Spleen (tissue), 11 donors: ENCODE measurements at regions not wholly inside any gene's neighbourhood (a gene's known extent, or its start where the extent isn't known, plus 50 kb on each side); places are given as distances from the start of the nearest gene placed in this dataset.

Experiments used
- DNase-seq: peaks from one replicate; pipeline ENCODE4 v3.0.0-alpha.2; 2020
- H3K27ac ChIP-seq, 8 donors: fragments of 200-600 bp; sonication (generic) in 7 of 8; 1 replicate in 4 of 8; 2 replicates in 4 of 8; pipeline versions ENCODE4 v1.5.0 to v1.8.0; 2016 to 2021; ENCODE audit warnings: inconsistent platforms in 4 of 8, mild to moderate bottlenecking in 4 of 8, moderate library complexity in 1 of 8
- H3K27me3 ChIP-seq, 7 donors: fragments of 200-600 bp; sonication (generic) in 6 of 7; replicated peaks in 1 of 7; 1 replicate in 4 of 7; 2 replicates in 3 of 7; pipeline versions ENCODE4 v1.5.0 to v1.8.0; 2016 to 2021; ENCODE audit warnings: inconsistent platforms in 3 of 7, mild to moderate bottlenecking in 1 of 7
- H3K36me3 ChIP-seq, 6 donors: fragments of 200-600 bp; sonication (generic) in 5 of 6; 1 replicate in 4 of 6; 2 replicates in 2 of 6; pipeline versions ENCODE4 v1.5.0 to v1.8.0; 2016 to 2021; ENCODE audit warnings: inconsistent platforms in 2 of 6
- H3K4me1 ChIP-seq, 6 donors: fragments of 200-600 bp; sonication (generic) in 5 of 6; 1 replicate in 3 of 6; 2 replicates in 3 of 6; pipeline versions ENCODE4 v1.5.0 to v1.8.0; 2016 to 2021; ENCODE audit warnings: inconsistent platforms in 3 of 6
- H3K4me3 ChIP-seq, 8 donors: fragments of 200-600 bp; sonication (generic) in 7 of 8; 1 replicate in 4 of 8; 2 replicates in 4 of 8; pipeline versions ENCODE4 v1.5.0 to v1.8.0; 2016 to 2021; ENCODE audit warnings: inconsistent platforms in 4 of 8, mild to moderate bottlenecking in 4 of 8, moderate library complexity in 2 of 8
- H3K9me3 ChIP-seq, 8 donors: fragments of 200-600 bp; sonication (generic) in 7 of 8; 1 replicate in 4 of 8; 2 replicates in 4 of 8; pipeline versions ENCODE4 v1.5.0 to v1.8.0; 2016 to 2021; ENCODE audit warnings: inconsistent platforms in 4 of 8
- POLR2A ChIP-seq, 3 donors: fragments of 450-650 bp; IDR thresholded peaks; one replicate each; pipeline ENCODE4 v1.5.1; 2017; ENCODE audit warnings: antibody characterized with exemption in 3 of 3, mild to moderate bottlenecking in 1 of 3
- POLR2AphosphoS5 ChIP-seq, 3 donors: sonication (generic); formaldehyde crosslinking; IDR thresholded peaks; one replicate each; pipeline ENCODE4 v1.5.1; 2017; ENCODE audit warnings: antibody characterized with exemption in 3 of 3
- WGBS, 5 donors: extraction: QIAGEN DNeasy Blood & Tissue Kit in 3 of 5; methylation state at CpG; one replicate each; pipeline versions ENCODE4 v1.1.5 to v1.1.7; 2013 to 2018; 5-methylcytosine and 5-hydroxymethylcytosine counted together
- intact Hi-C: fragments of 100-400 bp; cut with DNase I; formaldehyde crosslinking; loops from one replicate; pipeline ENCODE4 v1.15.0; 2023; ENCODE audit warnings: low total_unique reads
- TF ChIP-seq, protein P1 (sequence below), 11 experiments: fragments of 200-600 bp in 7 of 11; fragments of 450-650 bp in 4 of 11; sonication (generic) in 4 of 11; IDR thresholded peaks in 8 of 11; conservative IDR thresholded peaks in 3 of 11; 1 replicate in 7 of 11; 2 replicates in 4 of 11; pipeline versions ENCODE4 v1.4.0 to v1.8.0; 2016 to 2021; ENCODE audit warnings: antibody characterized with exemption in 11 of 11, inconsistent platforms in 4 of 11, mild to moderate bottlenecking in 1 of 11
- donor health status: healthy with polysubstance abuse.
- donor health status: DM: no; HTN: no; CAD: no; lungs with moderate emphysema.
- donor health status: DM: no; HTN: no; CAD: no.
- donor health status: Bipolar disorder and iron deficiency.
- donor health status: healthy.
- donor health status: DM: no; HTN: no; CAD: no.
- donor health status: DM: yes; HTN: yes; CAD: no.

- intact Hi-C loops = no loop called here
- WGBS, 5 donors = 74 to 84% (median 78%) methylated on average over 4 of the region's 4 CpGs
- H3K27me3 ChIP-seq = no peaks in the 10 kb centered on the region
- no peaks in the 10 kb centered on the region for H3K9me3 ChIP-seq
- TF ChIP-seq POLR2A (IDR thresholded peaks at IDR 0.05) (no peak), POLR2AphosphoS5 (IDR thresholded peaks at IDR 0.05) (no peak)
- TF ChIP-seq, protein P1, sequence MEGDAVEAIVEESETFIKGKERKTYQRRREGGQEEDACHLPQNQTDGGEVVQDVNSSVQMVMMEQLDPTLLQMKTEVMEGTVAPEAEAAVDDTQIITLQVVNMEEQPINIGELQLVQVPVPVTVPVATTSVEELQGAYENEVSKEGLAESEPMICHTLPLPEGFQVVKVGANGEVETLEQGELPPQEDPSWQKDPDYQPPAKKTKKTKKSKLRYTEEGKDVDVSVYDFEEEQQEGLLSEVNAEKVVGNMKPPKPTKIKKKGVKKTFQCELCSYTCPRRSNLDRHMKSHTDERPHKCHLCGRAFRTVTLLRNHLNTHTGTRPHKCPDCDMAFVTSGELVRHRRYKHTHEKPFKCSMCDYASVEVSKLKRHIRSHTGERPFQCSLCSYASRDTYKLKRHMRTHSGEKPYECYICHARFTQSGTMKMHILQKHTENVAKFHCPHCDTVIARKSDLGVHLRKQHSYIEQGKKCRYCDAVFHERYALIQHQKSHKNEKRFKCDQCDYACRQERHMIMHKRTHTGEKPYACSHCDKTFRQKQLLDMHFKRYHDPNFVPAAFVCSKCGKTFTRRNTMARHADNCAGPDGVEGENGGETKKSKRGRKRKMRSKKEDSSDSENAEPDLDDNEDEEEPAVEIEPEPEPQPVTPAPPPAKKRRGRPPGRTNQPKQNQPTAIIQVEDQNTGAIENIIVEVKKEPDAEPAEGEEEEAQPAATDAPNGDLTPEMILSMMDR (IDR thresholded peaks at IDR 0.05 in 8 of 11, conservative IDR thresholded peaks at IDR 0.05 in 3 of 11) = no peak
- H3K36me3 ChIP-seq = no peaks in the 10 kb centered on the region
- no peak overlapping the region for H3K27ac ChIP-seq
- DNase-seq = no peak
- no peak overlapping the region for H3K4me3 ChIP-seq
- no peaks in the 10 kb centered on the region for H3K4me1 ChIP-seq
Observed at GRCh38 chr6:19013026-19013705, 626.0 kb downstream of the RNF144B start.

DNA sequence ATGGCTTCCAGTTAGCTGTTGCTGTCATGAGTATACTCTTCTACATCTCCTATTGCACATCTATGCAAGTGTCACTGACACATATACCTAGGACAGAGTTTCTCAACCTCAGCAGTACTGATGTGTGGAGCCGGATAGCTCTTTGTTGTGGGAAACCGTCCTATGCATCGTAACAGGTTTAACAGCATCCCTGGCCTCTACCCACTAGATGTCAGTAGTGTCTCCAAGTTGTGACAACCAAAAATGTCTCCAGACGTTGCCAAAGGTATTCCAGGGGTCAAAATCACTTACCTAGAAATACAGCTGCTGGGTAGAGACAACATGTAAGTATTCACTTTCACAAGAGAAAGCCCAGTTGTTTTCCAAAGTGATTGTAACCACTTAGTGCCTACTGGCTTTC is 637.6 kb downstream of the RNF144B start:
- H3K27me3 ChIP-seq = no peaks in the 10 kb centered on the region
- H3K4me3 ChIP-seq = no peak overlapping the region
- DNase-seq = no peak
- H3K36me3 ChIP-seq = no peaks in the 10 kb centered on the region
- no peaks in the 10 kb centered on the region for H3K9me3 ChIP-seq
- TF ChIP-seq, protein P1 (IDR thresholded peaks at IDR 0.05 in 8 of 11, conservative IDR thresholded peaks at IDR 0.05 in 3 of 11) = peak in 2 of 11 experiments; percentile 20 to 29
- TF ChIP-seq POLR2A (IDR thresholded peaks at IDR 0.05) (no peak), POLR2AphosphoS5 (IDR thresholded peaks at IDR 0.05) (no peak)
- intact Hi-C loops = no loop called here
- no peak overlapping the region for H3K27ac ChIP-seq
- no peaks in the 10 kb centered on the region for H3K4me1 ChIP-seq
- WGBS, 5 donors = 25 to 39% (median 31%) methylated on average over 4 of the region's 4 CpGs

DNA sequence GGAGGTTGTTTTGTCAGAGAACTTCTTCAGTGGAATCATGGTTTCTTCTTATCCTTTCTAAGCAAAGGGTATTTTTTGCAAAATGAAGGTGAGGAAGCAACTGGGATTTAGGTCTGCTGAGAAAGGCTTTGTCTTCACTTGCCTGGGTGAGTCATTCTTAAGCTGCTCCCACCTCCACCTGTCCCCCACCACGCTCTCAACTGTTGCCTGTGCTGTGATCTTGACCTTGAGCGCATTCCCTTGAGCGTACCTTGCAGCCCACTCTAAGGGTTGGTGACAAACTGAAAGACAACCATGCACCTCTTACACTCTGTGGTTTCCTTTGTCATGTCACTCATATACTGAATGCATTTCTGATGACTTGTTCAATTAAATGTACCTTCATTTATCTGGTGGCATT is 641.1 kb downstream of the RNF144B start:
- DNase-seq = no peak
- Histone ChIP-seq H3K27me3 (no peaks in the 10 kb centered on the region), H3K27ac (no peak overlapping the region), H3K4me3 (no peak overlapping the region), H3K9me3 (peaks cover 0 to 3% (median 0%) of the 10 kb centered on the region in 8 donors), H3K36me3 (no peaks in the 10 kb centered on the region), H3K4me1 (no peaks in the 10 kb centered on the region)
- 65 to 77% (median 75%) methylated on average over 3 of the region's 3 CpGs for WGBS, 5 donors
- TF ChIP-seq POLR2AphosphoS5 (IDR thresholded peaks at IDR 0.05) (no peak), POLR2A (IDR thresholded peaks at IDR 0.05) (no peak)
- TF ChIP-seq, protein P1 (IDR thresholded peaks at IDR 0.05 in 8 of 11, conservative IDR thresholded peaks at IDR 0.05 in 3 of 11) = no peak
- intact Hi-C loops = no loop called here

- no peaks in the 10 kb centered on the region for H3K4me1 ChIP-seq
- DNase-seq = no peak
- H3K9me3 ChIP-seq = peaks cover 0 to 4% (median 0%) of the 10 kb centered on the region in 8 donors
- no peak for TF ChIP-seq POLR2AphosphoS5 (IDR thresholded peaks at IDR 0.05)
- TF ChIP-seq POLR2A (IDR thresholded peaks at IDR 0.05) = no peak
- TF ChIP-seq, protein P1 (IDR thresholded peaks at IDR 0.05 in 8 of 11, conservative IDR thresholded peaks at IDR 0.05 in 3 of 11) = no peak
- intact Hi-C loops = no loop called here
- peak overlapping the region in 1 of 8 donors; percentile 25 for H3K27ac ChIP-seq
- H3K36me3 ChIP-seq = no peaks in the 10 kb centered on the region
- H3K27me3 ChIP-seq = no peaks in the 10 kb centered on the region
- no peak overlapping the region for H3K4me3 ChIP-seq
Observed at GRCh38 chr6:19032591-19033295, 645.6 kb downstream of the RNF144B start.
